SJCRH30 (cell line): ENCODE measurements at regions not wholly inside any gene's neighbourhood (a gene's known extent, or its start where the extent isn't known, plus 50 kb on each side); places are given as distances from the start of the nearest gene placed in this dataset.
A peak's percentile ranks its signal among the peaks of the same experiment; 100 is the strongest.

ENCODE experiments used
- DNase-seq, 2 experiments: peaks; one replicate each; pipeline ENCODE4 v3.0.0-alpha.2; 2015 to 2020
- H3K27ac ChIP-seq: fragments of 250-450 bp; sonication (Bioruptor Pico); 2 replicates; pipeline ENCODE4 v1.5.1; 2020; ENCODE audit warnings: mild to moderate bottlenecking, moderate library complexity
- H3K27me3 ChIP-seq: fragments of 250-450 bp; sonication (Bioruptor Pico); 2 replicates; pipeline ENCODE4 v1.5.1; 2020; ENCODE audit warnings: mild to moderate bottlenecking, moderate library complexity
- H3K36me3 ChIP-seq: fragments of 250-450 bp; sonication (Bioruptor Pico); 2 replicates; pipeline ENCODE4 v1.5.1; 2020; ENCODE audit warnings: mild to moderate bottlenecking, moderate library complexity
- H3K4me1 ChIP-seq: fragments of 250-450 bp; sonication (Bioruptor Pico); 2 replicates; pipeline ENCODE4 v1.5.1; 2020; ENCODE audit warnings: mild to moderate bottlenecking, moderate library complexity
- H3K4me3 ChIP-seq: fragments of 250-450 bp; sonication (Bioruptor Pico); 2 replicates; pipeline ENCODE4 v1.5.1; 2020; ENCODE audit warnings: mild to moderate bottlenecking, moderate library complexity
- H3K9me3 ChIP-seq: fragments of 250-450 bp; sonication (Bioruptor Pico); replicated peaks from 2 replicates; pipeline ENCODE4 v1.5.1; 2020; ENCODE audit warnings: mild to moderate bottlenecking, moderate library complexity

DNA sequence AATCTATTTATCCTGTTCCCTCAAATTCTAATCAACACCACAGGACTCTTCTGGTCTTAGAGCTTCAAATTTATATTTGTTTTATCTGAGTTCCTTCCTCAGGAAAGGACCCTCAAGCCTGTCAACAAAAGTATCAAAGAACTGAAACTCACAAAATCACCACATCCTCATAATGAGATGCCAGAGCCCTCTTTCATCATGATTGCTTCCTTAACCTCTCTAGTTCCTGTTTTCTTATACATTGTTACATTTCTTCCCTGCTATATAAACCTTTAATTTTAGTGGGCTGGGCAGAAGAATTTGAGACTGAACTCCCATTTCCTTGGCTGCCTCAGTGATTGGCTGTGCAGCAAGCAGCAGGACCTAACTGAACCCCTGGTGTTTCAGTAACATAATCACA lies 189.7 kb downstream of the ZNF248 start:
- H3K4me1 ChIP-seq = no peaks in the 10 kb centered on the region
- H3K9me3 ChIP-seq = no peaks in the 10 kb centered on the region
- no peak for DNase-seq
- H3K36me3 ChIP-seq = no peaks in the 10 kb centered on the region
- H3K27ac ChIP-seq = no peak overlapping the region
- no peaks in the 10 kb centered on the region for H3K27me3 ChIP-seq
- no peak overlapping the region for H3K4me3 ChIP-seq

DNA sequence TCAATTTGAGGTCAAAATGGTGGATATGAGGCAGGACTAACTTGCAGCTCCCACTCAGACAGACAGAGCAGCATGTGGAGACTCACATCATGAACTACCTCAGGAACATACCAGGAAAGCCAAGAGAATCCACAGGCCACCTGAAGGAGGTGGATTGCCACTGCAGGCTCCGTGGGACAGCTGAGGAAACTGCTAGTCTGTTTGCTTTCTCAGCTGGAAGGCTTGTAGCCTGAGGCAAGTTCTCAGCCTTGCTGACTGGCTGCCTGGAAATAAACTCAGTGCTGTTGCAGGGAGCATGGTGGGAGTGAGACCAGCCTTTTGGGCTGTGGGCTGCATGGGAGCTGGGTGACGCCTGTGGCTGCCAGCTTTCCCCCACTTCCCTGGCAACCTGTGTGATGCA lies 202.9 kb downstream of the ZNF248 start:
- no peaks in the 10 kb centered on the region for H3K36me3 ChIP-seq
- H3K9me3 ChIP-seq = no peaks in the 10 kb centered on the region
- no peaks in the 10 kb centered on the region for H3K4me1 ChIP-seq
- peak in 1 of 2 experiments; percentile 5 for DNase-seq
- H3K4me3 ChIP-seq = no peak overlapping the region
- no peaks in the 10 kb centered on the region for H3K27me3 ChIP-seq
- H3K27ac ChIP-seq = no peak overlapping the region

DNA sequence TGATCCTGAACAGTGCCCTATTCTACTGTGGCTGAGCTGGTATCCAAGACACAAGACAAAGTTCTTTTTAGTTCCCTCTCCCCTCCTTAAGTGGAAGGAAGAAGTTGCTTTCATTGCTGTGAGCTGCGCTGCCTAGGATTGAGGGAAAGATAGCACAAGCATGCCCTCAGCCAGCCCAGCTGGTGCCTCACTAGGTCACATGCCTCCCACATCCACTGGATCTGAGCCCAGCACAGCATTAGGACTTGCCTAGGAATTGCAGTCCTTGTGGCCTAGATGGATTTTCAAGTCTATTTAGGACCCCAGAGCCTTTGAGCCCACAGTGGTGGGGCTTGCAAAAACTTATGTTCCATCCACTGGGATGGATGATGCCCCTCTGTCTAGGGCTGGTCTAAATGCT lies 214.2 kb downstream of the ZNF248 start:
- DNase-seq = no peak
- H3K27ac ChIP-seq = no peak overlapping the region
- H3K4me1 ChIP-seq = no peaks in the 10 kb centered on the region
- no peaks in the 10 kb centered on the region for H3K9me3 ChIP-seq
- H3K4me3 ChIP-seq = no peak overlapping the region
- no peaks in the 10 kb centered on the region for H3K36me3 ChIP-seq
- H3K27me3 ChIP-seq = no peaks in the 10 kb centered on the region

DNA sequence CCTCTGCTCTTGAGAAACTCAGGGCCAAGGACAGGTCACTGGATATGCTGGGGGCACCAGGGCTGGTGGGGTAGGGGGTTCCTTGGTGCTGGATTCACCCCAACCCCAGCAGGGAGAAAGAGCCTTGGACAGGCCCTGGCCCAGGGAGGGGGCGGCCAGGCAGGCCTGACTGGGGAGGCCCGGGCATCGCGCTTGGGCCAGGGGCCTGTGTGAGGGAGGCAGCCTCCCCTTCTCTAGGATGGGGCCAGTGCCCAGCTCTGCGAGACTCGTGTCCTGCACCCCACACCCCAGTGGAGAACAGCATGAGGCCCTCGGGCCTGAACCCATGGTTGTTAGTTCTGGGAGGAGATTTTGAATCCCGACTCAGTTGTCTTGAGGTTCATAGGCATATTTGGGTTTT lies 217.1 kb downstream of the ZNF248 start:
- Histone ChIP-seq H3K27ac (no peak overlapping the region), H3K36me3 (no peaks in the 10 kb centered on the region), H3K9me3 (no peaks in the 10 kb centered on the region), H3K4me1 (no peaks in the 10 kb centered on the region), H3K27me3 (no peaks in the 10 kb centered on the region), H3K4me3 (no peak overlapping the region)
- DNase-seq = no peak

DNA sequence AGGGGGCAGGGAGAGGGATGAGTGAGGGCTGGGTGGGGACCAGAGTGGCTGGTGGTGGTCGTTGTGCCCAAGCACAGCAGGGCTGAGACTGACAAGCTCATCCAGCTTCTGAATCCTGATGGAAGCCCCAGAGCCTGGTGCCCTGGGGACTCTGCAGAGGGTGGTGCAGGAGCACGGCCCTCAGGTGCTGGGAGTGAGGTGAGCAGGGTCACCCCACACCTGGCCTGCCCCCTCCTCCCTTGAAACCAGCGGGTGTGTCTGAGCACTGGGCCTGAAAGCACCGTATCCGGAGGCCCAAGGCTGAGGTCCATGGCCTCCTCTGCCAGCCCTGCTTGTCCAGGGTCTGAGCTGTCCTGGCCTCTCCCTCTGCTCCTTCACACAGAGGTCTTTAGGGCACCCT lies 218.2 kb downstream of the ZNF248 start:
- no peaks in the 10 kb centered on the region for H3K9me3 ChIP-seq
- H3K27ac ChIP-seq = no peak overlapping the region
- DNase-seq = no peak
- H3K4me1 ChIP-seq = no peaks in the 10 kb centered on the region
- no peak overlapping the region for H3K4me3 ChIP-seq
- no peaks in the 10 kb centered on the region for H3K36me3 ChIP-seq
- no peaks in the 10 kb centered on the region for H3K27me3 ChIP-seq

DNA sequence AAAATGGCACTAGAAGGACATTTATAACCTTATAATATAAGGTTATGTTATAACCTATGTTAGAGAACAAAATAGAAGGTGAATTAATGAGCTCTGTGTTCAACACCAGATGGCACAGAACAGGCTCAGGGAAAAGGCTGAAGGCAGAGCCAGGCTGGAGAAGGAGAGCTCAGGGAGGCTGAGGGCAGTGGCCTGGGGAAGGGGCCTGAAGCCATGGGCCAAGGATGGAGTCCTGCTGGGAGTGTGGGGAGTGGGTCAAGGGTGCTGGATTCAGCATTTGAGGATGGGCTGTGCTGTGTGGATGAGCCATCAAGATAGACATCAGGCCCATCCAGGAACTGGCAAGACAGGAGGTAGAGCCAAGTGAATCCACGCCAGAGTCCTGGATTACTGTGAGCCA lies 218.8 kb downstream of the ZNF248 start:
- no peak for DNase-seq

DNA sequence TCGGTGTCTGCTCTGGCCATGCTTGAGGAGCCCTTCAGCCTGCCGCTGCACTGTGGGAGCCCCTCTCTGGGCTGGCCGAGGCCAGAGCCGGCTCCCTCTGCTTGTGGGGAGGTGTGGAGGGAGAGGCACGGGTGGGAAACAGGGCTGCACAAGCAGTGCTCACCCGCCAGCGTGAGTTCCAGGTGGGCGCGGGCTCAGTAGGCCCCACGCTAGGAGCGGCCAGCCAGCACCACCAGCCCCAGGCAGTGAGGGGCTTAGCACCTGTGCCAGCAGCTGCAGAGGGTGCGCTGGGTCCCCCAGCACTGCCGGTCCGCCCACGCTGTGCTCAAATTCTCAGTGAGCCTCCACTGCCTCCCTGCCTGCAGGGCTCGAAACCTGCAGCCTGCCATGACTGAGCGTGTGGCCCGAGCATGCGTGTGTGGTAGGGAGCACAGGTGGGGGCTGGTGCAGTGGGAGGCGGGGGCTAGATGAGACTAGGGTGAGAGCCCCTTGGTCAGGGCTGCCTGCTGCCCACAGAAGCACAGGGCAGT lies 223.0 kb downstream of the ZNF248 start:
- Histone ChIP-seq H3K27me3 (no peaks in the 10 kb centered on the region), H3K27ac (no peak overlapping the region), H3K9me3 (no peaks in the 10 kb centered on the region), H3K36me3 (no peaks in the 10 kb centered on the region), H3K4me1 (no peaks in the 10 kb centered on the region), H3K4me3 (no peak overlapping the region)
- DNase-seq = no peak

More for the DNA sequence above, 218.8 kb downstream of the ZNF248 start:
- H3K4me3 ChIP-seq = no peak overlapping the region
- H3K36me3 ChIP-seq = no peaks in the 10 kb centered on the region
- no peaks in the 10 kb centered on the region for H3K4me1 ChIP-seq
- H3K27ac ChIP-seq = no peak overlapping the region
- H3K27me3 ChIP-seq = no peaks in the 10 kb centered on the region
- H3K9me3 ChIP-seq = no peaks in the 10 kb centered on the region

DNA sequence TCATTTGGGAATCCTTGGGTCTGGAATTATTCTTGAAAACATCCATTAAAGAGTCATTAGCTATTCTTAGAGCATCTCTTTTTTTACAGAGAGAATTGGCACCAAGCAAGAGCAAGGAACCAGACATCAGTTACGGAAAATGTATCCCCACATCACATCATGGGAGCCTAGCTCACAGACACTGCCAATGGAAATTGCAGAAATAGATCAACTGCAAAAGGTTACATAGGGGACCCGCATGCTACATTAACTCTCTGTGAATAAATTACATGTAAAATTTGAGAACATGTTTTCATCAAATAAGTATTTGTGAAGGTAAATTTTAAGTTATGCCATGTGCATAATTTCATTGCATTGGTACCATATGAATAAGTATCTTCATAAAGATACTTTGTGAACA lies 224.8 kb downstream of the ZNF248 start:
- no peaks in the 10 kb centered on the region for H3K9me3 ChIP-seq
- H3K4me1 ChIP-seq = no peaks in the 10 kb centered on the region
- H3K4me3 ChIP-seq = no peak overlapping the region
- no peaks in the 10 kb centered on the region for H3K27me3 ChIP-seq
- no peak for DNase-seq
- no peaks in the 10 kb centered on the region for H3K36me3 ChIP-seq
- H3K27ac ChIP-seq = no peak overlapping the region

DNA sequence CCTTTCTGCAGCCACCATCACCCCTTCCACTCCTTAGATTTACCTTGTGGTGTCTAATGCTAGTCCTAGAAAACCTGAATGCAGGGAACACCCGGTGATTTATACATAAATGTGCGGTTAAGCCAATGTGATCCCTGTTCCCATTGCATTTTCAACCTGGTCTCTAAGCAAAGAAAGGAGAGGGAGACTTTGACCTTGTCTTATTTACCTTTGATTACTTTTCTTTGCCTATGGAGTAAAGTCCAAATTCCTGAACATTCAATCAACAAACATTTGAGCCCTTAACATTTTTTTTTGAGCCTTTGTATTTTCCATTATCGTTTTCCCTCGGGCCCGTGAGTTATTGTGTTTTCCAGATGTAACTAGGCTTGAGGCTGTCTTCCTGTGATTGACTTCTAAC lies 233.9 kb downstream of the ZNF248 start:
- no peak for DNase-seq
- Histone ChIP-seq H3K9me3 (no peaks in the 10 kb centered on the region), H3K4me1 (no peaks in the 10 kb centered on the region), H3K4me3 (no peak overlapping the region), H3K27ac (no peak overlapping the region), H3K27me3 (no peaks in the 10 kb centered on the region), H3K36me3 (no peaks in the 10 kb centered on the region)

DNA sequence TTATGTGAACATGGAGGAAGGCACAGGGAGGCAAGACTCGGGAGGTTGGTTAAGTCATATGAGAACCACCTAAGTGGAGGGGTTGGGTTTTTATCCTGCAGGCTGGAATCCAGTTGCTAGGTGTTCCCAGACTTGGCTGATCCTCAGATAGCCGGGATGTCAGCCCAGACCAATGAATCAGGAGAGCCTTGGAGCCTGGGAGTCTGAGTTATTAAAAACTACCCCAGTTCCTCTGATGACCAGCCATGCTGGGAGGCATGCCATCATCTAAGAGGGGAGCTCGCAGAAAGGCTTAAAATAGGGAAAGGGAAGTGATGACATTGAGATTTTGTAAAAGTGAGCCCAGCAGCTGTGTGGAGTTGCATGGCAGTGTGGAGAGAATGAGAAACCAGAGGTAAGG lies 238.1 kb downstream of the ZNF248 start:
- H3K27me3 ChIP-seq = no peaks in the 10 kb centered on the region
- H3K4me1 ChIP-seq = no peaks in the 10 kb centered on the region
- H3K9me3 ChIP-seq = no peaks in the 10 kb centered on the region
- H3K27ac ChIP-seq = no peak overlapping the region
- no peak for DNase-seq
- no peak overlapping the region for H3K4me3 ChIP-seq
- no peaks in the 10 kb centered on the region for H3K36me3 ChIP-seq

DNA sequence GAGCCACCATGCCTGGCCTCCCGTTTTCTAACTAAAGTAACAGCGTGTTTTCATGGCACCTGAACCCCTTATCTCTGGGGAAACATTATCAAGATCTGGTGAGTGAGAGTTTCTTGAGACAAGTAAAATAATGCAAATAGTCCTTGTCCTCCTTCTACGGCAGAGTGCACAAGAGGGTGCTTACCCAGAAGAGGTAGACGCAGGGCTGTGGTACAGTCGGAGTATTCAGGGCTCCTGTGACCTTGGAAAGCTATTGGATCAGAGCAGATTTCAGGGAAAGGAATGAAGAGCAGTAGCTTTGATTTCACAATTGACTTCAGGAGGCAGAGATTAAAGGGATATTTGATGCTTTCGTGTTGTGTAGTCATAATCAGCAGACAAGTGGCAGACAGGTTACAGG lies 269.1 kb downstream of the ZNF248 start:
- no peak overlapping the region for H3K4me3 ChIP-seq
- H3K27me3 ChIP-seq = no peaks in the 10 kb centered on the region
- DNase-seq = no peak
- H3K9me3 ChIP-seq = no peaks in the 10 kb centered on the region
- no peaks in the 10 kb centered on the region for H3K4me1 ChIP-seq
- no peaks in the 10 kb centered on the region for H3K36me3 ChIP-seq
- H3K27ac ChIP-seq = no peak overlapping the region

DNA sequence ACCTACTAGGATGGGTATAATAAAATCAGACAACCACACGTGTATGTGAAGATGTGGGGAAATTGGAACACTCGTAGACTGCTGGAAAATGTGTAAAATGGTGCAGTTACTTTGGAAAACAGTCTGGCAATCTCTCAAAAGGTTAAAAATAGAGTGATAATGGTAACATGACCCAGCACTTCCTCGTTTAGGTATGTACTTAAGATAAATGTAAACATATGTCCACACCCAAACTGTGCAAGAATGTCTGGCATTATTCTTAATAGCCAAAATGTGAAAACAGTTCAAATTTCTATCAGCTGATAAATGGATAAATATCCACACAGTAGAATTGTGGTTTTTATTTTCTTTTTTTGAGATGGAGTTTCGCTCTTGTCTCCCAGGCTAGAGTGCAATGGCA lies 272.8 kb downstream of the ZNF248 start:
- H3K36me3 ChIP-seq = no peaks in the 10 kb centered on the region
- no peak overlapping the region for H3K4me3 ChIP-seq
- H3K9me3 ChIP-seq = no peaks in the 10 kb centered on the region
- no peak overlapping the region for H3K27ac ChIP-seq
- H3K27me3 ChIP-seq = no peaks in the 10 kb centered on the region
- no peak for DNase-seq
- H3K4me1 ChIP-seq = no peaks in the 10 kb centered on the region

DNA sequence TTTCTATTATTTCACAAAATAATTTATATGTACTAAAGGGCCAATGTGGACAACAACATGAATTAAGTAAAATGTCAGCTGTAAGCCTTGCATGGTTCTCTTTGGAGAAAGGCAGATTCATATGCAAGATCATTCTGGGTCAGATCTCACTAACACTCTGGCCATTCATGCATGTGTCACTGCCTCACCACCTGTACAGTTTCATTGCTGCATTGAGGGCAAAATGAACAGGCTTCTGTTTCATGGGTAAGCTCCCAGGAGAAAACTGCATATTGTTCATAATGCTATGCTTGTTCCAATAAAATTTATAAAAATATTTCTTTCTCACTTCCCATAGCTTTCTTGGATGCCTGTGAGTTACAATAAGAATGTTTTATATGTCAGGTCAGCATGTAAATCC lies 275.2 kb downstream of the ZNF248 start:
- no peaks in the 10 kb centered on the region for H3K4me1 ChIP-seq
- no peak for DNase-seq
- no peak overlapping the region for H3K4me3 ChIP-seq
- no peaks in the 10 kb centered on the region for H3K27me3 ChIP-seq
- no peak overlapping the region for H3K27ac ChIP-seq
- no peaks in the 10 kb centered on the region for H3K9me3 ChIP-seq
- no peaks in the 10 kb centered on the region for H3K36me3 ChIP-seq

DNA sequence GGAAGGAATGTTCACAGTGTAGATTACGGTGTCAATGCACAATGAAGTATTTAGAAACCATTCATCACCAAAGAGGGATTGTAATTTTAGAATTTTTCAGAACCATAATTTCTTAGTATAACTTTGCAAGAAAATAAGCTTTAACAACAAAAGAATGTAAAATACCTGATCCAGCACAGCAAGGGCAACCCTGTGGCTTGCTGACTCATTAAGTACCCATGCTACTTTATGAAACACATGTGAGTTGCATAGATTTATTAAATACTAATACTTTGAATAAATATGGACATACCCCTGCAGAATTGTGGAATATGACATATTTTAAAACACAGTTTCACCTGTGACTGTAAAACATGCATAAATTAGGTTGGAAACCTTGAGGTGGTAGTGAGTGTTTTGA lies 281.3 kb downstream of the ZNF248 start:
- Histone ChIP-seq H3K4me3 (no peak overlapping the region), H3K36me3 (no peaks in the 10 kb centered on the region), H3K4me1 (no peaks in the 10 kb centered on the region), H3K27me3 (no peaks in the 10 kb centered on the region), H3K9me3 (no peaks in the 10 kb centered on the region), H3K27ac (no peak overlapping the region)
- no peak for DNase-seq

DNA sequence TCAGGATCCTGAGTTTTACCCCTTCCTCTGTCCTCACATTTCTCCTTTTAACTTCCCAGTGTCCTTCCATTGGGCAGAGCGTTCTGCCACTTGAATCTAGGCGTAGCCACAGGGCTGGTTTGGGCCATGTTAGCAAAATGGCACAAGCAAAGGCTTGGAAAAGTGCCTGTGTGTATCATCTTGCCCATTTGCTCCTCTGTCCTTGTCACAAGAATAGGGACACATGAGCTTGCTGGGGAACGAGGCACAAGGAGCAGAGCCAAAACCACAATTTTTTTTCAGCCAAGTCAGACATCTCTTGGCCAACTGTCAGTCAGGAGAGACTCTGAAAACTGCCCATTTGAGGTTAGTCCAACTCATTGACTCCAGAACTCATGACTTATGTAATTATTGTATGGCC lies 285.2 kb downstream of the ZNF248 start:
- H3K4me3 ChIP-seq = no peak overlapping the region
- no peaks in the 10 kb centered on the region for H3K27me3 ChIP-seq
- H3K4me1 ChIP-seq = no peaks in the 10 kb centered on the region
- DNase-seq = no peak
- no peaks in the 10 kb centered on the region for H3K9me3 ChIP-seq
- H3K36me3 ChIP-seq = no peaks in the 10 kb centered on the region
- H3K27ac ChIP-seq = no peak overlapping the region

DNA sequence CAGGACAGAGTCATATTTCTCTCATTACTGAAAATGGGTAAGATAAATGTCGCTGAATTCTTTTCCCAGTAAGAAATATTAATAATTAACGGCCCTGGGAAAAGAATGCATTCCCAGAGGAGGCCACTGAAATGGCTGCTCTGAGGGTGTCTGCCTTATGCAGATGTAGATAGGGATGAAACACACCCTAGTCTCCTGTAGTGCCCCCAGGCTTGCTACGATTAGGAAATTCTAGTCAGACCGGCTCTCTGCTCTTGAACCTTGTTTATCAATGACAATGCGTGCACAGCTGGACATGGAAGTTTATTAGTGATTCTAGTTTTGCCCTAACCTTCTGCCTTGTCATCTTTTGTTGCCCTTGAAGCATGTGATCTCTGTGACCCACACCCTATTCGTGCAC lies 291.1 kb downstream of the ZNF248 start:
- H3K36me3 ChIP-seq = no peaks in the 10 kb centered on the region
- no peaks in the 10 kb centered on the region for H3K4me1 ChIP-seq
- no peak overlapping the region for H3K4me3 ChIP-seq
- no peaks in the 10 kb centered on the region for H3K27me3 ChIP-seq
- H3K9me3 ChIP-seq = no peaks in the 10 kb centered on the region
- DNase-seq = no peak
- no peak overlapping the region for H3K27ac ChIP-seq

DNA sequence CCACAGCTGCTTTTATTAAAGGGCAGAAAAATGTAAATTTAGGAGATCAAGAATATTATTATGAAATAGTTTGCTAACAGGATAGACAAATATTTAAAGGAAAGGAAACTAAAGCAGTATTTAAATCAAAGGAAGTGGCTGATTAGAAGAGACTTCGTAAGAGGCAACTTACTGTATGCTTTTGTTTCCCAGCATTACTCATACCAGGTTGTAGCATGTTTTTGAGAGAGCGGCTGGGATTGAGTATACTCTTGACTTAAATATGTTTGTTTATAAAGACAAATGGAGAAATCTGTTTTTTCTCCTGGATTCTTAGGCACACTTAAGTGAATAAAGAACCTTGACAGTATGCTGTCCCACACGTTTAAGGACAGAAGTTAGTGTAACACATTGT lies 293.7 kb downstream of the ZNF248 start:
- no peaks in the 10 kb centered on the region for H3K36me3 ChIP-seq
- no peak overlapping the region for H3K27ac ChIP-seq
- no peak for DNase-seq

More for the DNA sequence above, 293.7 kb downstream of the ZNF248 start:
- Histone ChIP-seq H3K4me1 (no peaks in the 10 kb centered on the region), H3K9me3 (no peaks in the 10 kb centered on the region), H3K4me3 (no peak overlapping the region), H3K27me3 (no peaks in the 10 kb centered on the region)
